Neural cell (in vitro differentiated cells): ENCODE measurements at regions not wholly inside any gene's neighbourhood (a gene's known extent, or its start where the extent isn't known, plus 50 kb on each side); places are given as distances from the start of the nearest gene placed in this dataset.

Experiments used
- H2AFZ ChIP-seq: fragments of 200-600, 300-800 bp; sonication (generic), shearing (Covaris generic); 2 replicates; pipeline ENCODE4 v1.6.0; 2014; ENCODE audit warnings: low read depth, mild to moderate bottlenecking, antibody characterized with exemption, low read length, moderate library complexity
- H3F3A ChIP-seq: fragments of 200-600 bp; shearing (Covaris generic); 2 replicates; pipeline ENCODE4 v1.6.1; 2016; ENCODE audit warnings: mild to moderate bottlenecking, moderate library complexity, mixed read lengths, antibody characterized with exemption, low read length; ENCODE audit not compliant: insufficient read depth, poor library complexity, severe bottlenecking
- H3K27ac ChIP-seq: fragments of 200-600, 300-800 bp; sonication (generic), shearing (Covaris generic); 2 replicates; pipeline ENCODE4 v1.5.1; 2014; ENCODE audit warnings: mild to moderate bottlenecking, low read length, moderate library complexity
- H3K27me3 ChIP-seq: fragments of 300-800, 200-600 bp; sonication (generic), shearing (Covaris generic); 2 replicates; pipeline ENCODE4 v1.6.0; 2014; ENCODE audit warnings: mild to moderate bottlenecking, low read depth, low read length, moderate library complexity; ENCODE audit not compliant: insufficient read depth
- H3K36me3 ChIP-seq: fragments of 300-800, 200-600 bp; sonication (generic), shearing (Covaris generic); 2 replicates; pipeline ENCODE4 v1.5.1; 2014; ENCODE audit warnings: mild to moderate bottlenecking, antibody characterized with exemption, low read length, moderate library complexity; ENCODE audit not compliant: insufficient read depth
- H3K4me2 ChIP-seq: fragments of 300-800, 200-600 bp; sonication (generic), shearing (Covaris generic); 2 replicates; pipeline ENCODE4 v1.6.0; 2014; ENCODE audit warnings: mild to moderate bottlenecking, low read length
- H3K4me3 ChIP-seq: fragments of 300-800, 200-600 bp; sonication (generic), shearing (Covaris generic); 2 replicates; pipeline ENCODE4 v1.5.1; 2014; ENCODE audit warnings: mild to moderate bottlenecking, low read length, moderate library complexity
- H3K79me2 ChIP-seq: fragments of 200-600 bp; shearing (Covaris generic); replicated peaks from 2 replicates; pipeline ENCODE4 v1.6.0; 2014; ENCODE audit warnings: mild to moderate bottlenecking, low read length, moderate library complexity; ENCODE audit not compliant: insufficient read depth
- H3K9ac ChIP-seq: fragments of 300-800, 200-600 bp; sonication (generic), shearing (Covaris generic); 2 replicates; pipeline ENCODE4 v1.6.1; 2016; ENCODE audit warnings: mild to moderate bottlenecking, low read length, mixed read lengths
- H3K9me2 ChIP-seq: fragments of 200-600 bp; shearing (Covaris generic); 2 replicates; pipeline ENCODE4 v1.6.1; 2016; ENCODE audit warnings: mild to moderate bottlenecking, low read length, mixed read lengths; ENCODE audit not compliant: insufficient read depth
- H3K9me3 ChIP-seq: fragments of 200-600, 300-800 bp; sonication (generic), shearing (Covaris generic); 2 replicates; pipeline ENCODE4 v1.6.1; 2016; ENCODE audit warnings: mild to moderate bottlenecking, mixed run types, low read length, moderate library complexity, mixed read lengths
- H4K20me1 ChIP-seq: fragments of 200-600 bp; shearing (Covaris generic); 2 replicates; pipeline ENCODE4 v1.6.1; 2016; ENCODE audit warnings: mild to moderate bottlenecking, mixed run types; ENCODE audit not compliant: insufficient read depth
- CTCF ChIP-seq: fragments of 450-650 bp; IDR thresholded peaks from 2 replicates; pipeline ENCODE4 v1.5.1; 2014; ENCODE audit warnings: antibody characterized with exemption, mild to moderate bottlenecking, moderate library complexity; ENCODE audit not compliant: poor library complexity, severe bottlenecking
- EP300 ChIP-seq: fragments of 450-650 bp; conservative IDR thresholded peaks from 2 replicates; pipeline ENCODE4 v1.6.1; 2014; ENCODE audit warnings: antibody characterized with exemption, mild to moderate bottlenecking, moderate library complexity; ENCODE audit not compliant: poor library complexity, severe bottlenecking
- EZH2 ChIP-seq: fragments of 200-600, 300-800 bp; shearing (Covaris generic), sonication (generic); IDR thresholded peaks from 2 replicates; pipeline ENCODE4 v1.6.1; 2014; ENCODE audit warnings: antibody characterized with exemption, low read length, borderline replicate concordance, mild to moderate bottlenecking; ENCODE audit not compliant: insufficient read depth, poor library complexity, severe bottlenecking
- MXI1 ChIP-seq: fragments of 450-650 bp; conservative IDR thresholded peaks from 2 replicates; pipeline ENCODE4 v1.6.1; 2014; ENCODE audit warnings: antibody characterized with exemption, mild to moderate bottlenecking; ENCODE audit not compliant: poor library complexity, severe bottlenecking
- POLR2AphosphoS5 ChIP-seq: IDR thresholded peaks from 2 replicates; pipeline ENCODE4 v1.6.1; 2012
- RAD21 ChIP-seq: fragments of 450-650 bp; conservative IDR thresholded peaks from 2 replicates; pipeline ENCODE4 v1.6.1; 2014; ENCODE audit warnings: antibody characterized with exemption, mild to moderate bottlenecking, moderate library complexity
- REST ChIP-seq: IDR thresholded peaks from 2 replicates; pipeline ENCODE4 v1.6.1; 2012; ENCODE audit warnings: borderline replicate concordance
- SMC3 ChIP-seq: fragments of 450-650 bp; conservative IDR thresholded peaks from 2 replicates; pipeline ENCODE4 v1.6.1; 2014; ENCODE audit warnings: antibody characterized with exemption, mild to moderate bottlenecking, moderate library complexity; ENCODE audit not compliant: poor library complexity
- TAF1 ChIP-seq: IDR thresholded peaks from 2 replicates; pipeline ENCODE4 v1.6.1; 2012; ENCODE audit warnings: low read depth

GRCh38 chr17:13337151-13337550, 264.6 kb downstream of the HS3ST3A1 start:
- no peaks in the 10 kb centered on the region for H4K20me1 ChIP-seq
- H3K27me3 ChIP-seq = no peaks in the 10 kb centered on the region
- H3K27ac ChIP-seq = no peak overlapping the region
- no peaks in the 10 kb centered on the region for H3K36me3 ChIP-seq
- H3K9me2 ChIP-seq = no peaks in the 10 kb centered on the region
- no peak overlapping the region for H2AFZ ChIP-seq
- H3K9ac ChIP-seq = no peak overlapping the region
- H3K4me3 ChIP-seq = no peak overlapping the region
- no peaks in the 10 kb centered on the region for H3K79me2 ChIP-seq
- H3F3A ChIP-seq = no peaks in the 10 kb centered on the region
- TF ChIP-seq SMC3 = no peak
- TF ChIP-seq TAF1 = no peak
- TF ChIP-seq CTCF = no peak
- no peak for TF ChIP-seq EZH2
- TF ChIP-seq MXI1 = no peak
- no peak for TF ChIP-seq EP300
- TF ChIP-seq RAD21 = no peak
- no peak for TF ChIP-seq REST
- H3K4me2 ChIP-seq = no peak overlapping the region
- H3K9me3 ChIP-seq = no peaks in the 10 kb centered on the region

- H2AFZ ChIP-seq = no peak overlapping the region
- no peaks in the 10 kb centered on the region for H4K20me1 ChIP-seq
- no peak for TF ChIP-seq POLR2AphosphoS5
- TF ChIP-seq EZH2 = no peak
- no peak for TF ChIP-seq EP300
- TF ChIP-seq RAD21 = no peak
- no peak for TF ChIP-seq SMC3
- no peak for TF ChIP-seq MXI1
- TF ChIP-seq CTCF = no peak
- TF ChIP-seq TAF1 = no peak
- TF ChIP-seq REST = no peak
- H3K9me2 ChIP-seq = no peaks in the 10 kb centered on the region
- no peak overlapping the region for H3K9ac ChIP-seq
- H3K4me2 ChIP-seq = no peak overlapping the region
- no peak overlapping the region for H3K27ac ChIP-seq
- no peaks in the 10 kb centered on the region for H3F3A ChIP-seq
- no peaks in the 10 kb centered on the region for H3K36me3 ChIP-seq
- H3K79me2 ChIP-seq = no peaks in the 10 kb centered on the region
- H3K27me3 ChIP-seq = no peaks in the 10 kb centered on the region
- no peaks in the 10 kb centered on the region for H3K9me3 ChIP-seq
- no peak overlapping the region for H3K4me3 ChIP-seq
These were observed 267.4 kb downstream of the HS3ST3A1 start for GRCh38 chr17:13334374-13334773.
